Stimulated activated CD4-positive, alpha-beta T cell treated with anti-CD3 and anti-CD28 coated beads, Interleukin-2, amount 100 ng/mL, for 24 hours (primary cell): ENCODE measurements at regions not wholly inside any gene's neighbourhood (a gene's known extent, or its start where the extent isn't known, plus 50 kb on each side); places are given as distances from the start of the nearest gene placed in this dataset.

Source experiments
- DNase-seq, 2 donors: peaks; one replicate each; pipeline ENCODE4 v3.0.0-alpha.2; 2020

DNA sequence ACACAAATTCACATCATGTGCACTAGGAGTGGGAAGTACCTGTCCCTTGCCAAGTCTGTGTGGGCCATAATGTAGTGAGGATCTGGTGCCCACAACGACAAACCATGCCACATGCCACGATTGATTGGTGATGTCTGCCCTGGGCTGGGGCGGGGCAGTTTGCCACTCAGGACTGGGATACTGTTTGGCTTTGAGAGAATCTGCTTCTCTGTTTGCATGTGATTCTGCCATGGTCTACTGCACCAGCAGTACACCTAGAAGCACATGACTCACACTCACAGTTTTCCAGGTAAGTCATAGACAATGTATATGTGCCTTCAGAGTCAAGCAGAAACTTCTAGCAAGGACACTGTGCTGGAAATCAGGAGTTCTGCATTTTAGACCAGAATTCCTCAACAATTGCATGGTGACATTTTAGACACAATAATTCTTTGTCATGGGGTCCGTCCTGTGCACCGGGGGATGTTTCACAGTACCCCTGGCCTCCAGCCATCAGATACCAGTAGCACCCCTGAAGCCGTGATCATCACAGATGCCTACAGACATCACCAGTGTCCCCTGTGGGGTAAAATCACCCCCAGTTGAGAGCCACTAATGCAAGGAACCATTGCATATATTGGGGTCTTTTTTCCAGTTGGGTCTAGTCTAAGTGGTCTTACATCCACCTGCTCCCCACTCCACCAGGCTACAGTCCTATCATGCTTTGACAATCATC, 278.3 kb downstream of the EIPR1 start:
- DNase-seq, result no peak

DNA sequence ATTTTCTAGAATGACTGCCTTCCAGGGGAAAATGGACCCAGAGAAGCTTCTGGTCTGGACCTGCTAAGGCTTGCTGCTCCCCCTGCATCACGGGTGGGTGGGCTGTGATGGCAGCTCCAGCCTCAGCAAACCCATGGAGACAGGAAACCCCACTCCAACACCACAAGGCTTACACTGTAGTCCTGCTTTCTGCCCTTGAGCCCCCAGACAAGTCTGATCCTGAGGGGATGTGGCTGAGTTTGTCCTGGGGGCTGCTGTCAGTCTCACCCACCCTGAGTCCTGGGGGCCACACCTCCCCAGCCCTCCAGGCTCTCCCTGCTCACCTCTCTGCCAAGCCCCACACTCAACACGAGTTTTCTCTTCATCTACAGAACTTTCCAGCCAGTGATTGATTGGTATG, 279.4 kb downstream of the EIPR1 start:
- DNase-seq, result no peak

DNA sequence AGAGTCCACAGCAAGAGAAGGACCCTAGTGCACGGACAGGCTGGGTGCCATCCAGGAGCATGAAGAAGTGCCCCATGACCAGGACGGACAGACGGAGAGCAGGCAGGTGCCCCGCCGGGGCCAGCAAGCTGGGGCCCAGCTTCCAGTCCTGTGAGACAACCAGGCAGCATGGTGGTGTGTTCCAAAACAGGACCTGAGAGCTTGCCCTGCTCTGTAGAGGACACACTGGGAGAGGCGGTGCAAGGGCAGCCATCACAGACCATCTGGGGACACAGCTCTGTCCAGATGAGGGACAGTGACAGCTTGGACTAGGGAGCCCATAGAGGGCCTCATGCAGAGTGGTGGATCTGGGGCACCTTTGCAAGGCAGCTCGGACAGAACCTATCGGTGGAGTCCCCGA, 279.8 kb downstream of the EIPR1 start:
- DNase-seq, result no peak

DNA sequence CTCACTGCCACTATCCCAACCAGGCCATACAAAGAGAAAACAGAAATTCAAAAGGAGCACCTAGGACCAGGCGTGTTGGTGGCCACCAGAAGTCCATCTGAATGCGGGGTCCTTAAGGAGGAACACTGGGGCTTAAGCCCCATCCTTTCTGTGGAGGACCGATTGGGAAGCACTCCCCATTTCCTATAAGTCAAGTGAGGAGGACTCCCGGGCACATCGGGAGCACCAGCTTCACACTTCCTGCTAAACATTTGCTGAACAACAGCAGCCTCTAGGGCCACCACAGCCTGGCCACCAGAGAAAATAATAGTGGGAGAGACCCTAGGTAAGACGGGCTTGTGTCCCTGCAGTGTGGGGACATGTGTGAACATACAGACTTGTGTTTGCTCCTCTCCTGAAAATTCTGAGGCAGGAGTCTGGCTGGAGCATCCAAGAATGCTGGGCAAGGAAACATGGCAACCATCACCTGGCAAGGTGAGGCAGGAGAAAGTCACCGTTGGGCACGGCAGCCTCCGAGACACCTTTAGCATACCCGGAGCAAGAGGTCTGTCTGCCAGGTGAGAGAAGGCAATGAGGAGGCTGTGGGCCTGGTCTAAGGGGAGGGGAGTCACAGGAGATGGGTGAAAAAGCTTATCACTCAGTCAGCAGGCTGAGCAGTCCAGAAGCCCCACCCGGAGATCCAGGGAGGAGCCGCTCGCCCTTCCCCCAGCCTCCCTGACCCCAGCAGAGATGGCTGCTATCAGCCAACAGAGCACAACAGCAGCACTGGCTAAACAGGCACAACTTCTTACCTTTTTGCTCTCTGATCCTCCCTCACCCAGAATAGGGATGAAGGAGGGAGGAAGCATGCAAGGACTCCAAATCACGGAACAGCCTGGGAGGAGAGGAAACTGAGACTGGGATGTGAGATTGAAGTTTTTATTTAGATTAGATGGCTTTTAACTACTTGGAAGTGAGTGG, 282.3 kb downstream of the EIPR1 start:
- no peak for DNase-seq

DNA sequence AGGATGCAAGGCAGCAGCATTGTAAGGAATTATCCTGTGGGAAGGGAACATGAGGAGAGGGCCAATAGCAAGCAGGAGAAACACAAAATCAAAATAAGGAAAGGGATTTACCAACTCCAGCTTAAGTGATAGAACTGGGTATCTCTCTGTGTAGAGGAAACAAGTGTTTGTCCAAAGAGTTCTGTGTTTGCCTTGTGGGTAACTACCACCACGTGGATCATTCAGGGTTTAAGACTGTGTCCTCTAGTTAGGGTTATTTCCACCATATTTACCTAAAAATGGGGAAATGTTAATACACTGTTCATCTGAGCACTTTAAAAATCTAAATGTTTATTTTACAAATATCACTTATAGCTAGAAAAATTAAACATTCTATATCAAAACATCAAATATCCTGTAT, 283.3 kb downstream of the EIPR1 start:
- no peak for DNase-seq

DNA sequence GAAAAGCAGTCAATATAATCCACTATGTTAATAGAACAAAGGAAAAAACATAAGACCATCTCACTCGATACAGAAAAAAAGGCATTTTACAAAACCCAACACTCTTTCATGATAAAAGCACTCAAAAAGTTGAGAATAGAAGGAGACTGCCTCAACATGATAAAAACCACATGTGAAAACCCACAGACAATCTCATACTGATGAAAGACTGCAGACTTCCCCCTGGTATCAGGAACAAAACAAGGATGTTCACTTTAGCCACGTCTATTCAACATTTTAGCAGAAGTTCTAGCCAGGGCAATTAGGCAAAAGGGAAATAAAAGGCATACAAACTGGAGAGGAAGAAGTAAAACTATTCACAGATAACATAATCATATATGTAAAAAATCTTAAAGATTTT, 285.9 kb downstream of the EIPR1 start:
- DNase-seq, result no peak

DNA sequence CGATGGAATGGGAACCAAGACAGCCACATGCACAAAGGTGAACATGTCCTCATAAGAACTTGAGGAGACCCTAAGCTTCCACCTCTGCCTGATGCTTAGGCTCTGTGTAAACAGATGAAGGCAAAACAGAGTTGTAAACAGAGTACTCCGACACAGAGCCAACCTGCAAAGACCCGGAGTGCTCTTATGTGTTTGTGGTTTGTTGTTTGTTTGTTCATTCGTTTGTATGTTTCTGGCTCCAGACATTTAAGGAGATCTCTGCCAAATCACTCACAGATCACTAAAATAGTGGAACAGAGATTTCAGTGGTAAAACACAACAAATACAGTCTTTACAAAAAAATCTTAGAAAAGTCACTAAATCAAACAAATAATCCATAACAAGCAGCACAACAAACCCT, 294.9 kb downstream of the EIPR1 start:
- DNase-seq, result no peak

DNA sequence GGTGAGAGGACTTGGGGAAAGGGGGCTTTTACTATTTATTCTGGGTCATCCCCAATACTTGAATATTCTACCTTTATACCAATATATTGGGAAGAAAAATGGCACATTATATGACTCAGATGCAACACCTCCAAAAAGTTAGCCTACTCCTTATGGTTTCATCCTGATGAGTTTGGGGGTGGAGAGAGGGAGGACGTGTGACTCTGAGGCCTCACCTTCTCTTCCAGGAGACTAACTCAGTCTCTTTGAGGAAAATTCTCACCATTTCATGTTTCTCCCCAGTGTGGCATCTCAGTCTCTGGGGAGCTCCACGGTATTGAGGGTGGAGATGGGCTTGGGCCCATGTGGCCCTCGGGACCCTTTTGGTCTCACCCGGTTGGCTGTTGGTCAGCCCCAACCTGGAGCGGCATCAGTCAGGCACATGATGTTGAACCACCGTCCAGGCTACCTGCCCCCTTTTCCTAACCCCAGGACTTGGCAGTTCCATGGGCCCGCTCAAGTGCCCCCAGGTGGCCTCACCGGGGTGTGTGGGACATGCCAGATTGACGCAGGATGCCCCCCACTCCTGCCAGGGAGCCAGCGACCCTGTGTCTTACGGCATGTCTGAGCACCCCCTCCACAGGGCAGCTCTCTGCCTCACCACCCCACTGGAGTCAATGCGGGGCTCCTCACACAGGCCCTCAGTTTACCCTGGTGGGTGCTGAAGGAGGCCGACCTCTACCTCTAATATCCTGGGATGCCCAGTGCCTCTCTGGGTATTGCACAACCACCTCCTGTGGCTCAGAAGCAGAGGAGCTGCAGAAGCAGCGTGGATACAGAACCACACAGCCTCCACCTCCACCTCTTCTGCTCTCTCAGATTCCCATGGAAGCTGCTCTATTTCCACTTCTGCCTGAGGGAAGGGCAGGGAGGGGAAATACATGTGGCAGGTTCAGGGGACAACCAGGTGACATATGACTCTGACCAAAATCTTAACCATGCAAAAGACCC, 297.4 kb downstream of the EIPR1 start:
- DNase-seq, result no peak

DNA sequence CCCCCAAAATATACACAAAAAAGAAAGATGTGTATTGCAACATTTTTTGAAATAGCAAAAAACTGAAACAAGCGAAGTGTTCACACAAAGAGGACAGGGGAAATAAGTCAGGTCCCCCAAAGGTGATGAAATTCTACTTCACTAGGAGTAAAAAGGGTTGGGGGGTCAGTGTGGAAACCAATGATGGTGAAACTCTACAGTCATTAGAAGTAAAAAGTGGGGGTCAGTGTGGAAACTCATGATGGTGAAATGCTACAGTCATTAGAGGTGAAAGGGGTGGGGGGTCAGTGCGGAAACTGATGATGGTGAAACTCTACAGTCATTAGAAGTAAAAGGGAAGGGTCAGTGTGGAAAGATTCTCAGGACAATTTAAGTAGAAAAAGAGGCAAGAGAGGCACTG, 298.2 kb downstream of the EIPR1 start:
- DNase-seq, result no peak

DNA sequence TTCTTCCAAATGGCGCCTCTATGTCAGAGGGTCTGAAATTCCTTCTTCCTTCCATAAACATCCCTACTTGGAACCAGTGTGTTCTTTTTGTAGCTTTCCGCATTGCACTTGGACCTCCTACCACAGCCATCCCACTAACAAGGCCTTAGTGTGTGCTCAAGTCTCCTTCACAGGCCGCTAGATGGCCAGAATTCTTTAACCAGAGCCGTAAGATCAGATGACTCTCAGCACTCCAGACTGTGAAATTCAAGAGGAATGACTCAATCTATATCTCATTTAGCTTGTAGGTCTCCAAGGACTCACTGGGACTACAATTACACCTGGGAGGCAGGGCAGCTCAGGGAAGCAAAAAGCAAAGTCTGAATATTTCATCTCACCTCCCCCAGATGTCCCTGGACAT, 298.9 kb downstream of the EIPR1 start:
- no peak for DNase-seq

DNA sequence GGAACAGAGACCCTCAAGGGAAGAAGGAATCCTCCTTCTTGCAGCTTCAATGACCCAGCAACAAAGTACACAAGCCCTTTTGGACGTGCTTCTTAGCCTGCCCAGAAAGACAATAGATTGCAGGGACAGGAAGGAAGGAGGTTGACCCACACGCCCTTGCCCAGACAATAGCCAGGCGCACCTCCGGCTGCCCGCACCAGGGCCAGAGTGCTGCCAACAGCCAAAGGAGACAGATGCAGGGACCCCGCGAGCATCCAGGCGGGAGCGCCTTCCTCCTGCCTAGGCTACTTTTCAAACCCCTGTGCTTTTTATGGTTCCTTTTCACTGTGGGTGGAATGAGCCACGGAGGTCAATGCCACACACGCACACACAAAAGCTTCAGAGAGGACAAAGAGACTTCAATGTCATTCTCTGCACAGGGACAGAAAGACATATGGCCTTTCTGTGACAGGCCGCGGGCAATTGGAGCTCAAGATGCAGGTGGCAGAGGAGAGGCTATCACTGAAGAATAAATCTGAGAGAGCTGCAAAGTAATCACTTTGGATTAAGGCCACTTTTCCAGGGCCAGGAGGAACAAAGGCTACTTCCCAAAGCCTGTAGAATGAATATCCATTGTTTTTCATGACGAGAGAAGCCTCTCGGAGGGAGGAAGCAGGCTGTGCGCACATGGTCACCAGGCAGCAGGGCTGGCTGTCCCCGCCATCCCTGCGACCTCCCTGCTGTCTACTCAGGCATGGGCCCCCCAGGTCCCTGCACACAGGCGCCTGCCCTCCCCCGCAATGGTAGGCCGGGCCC, 300.6 kb downstream of the EIPR1 start:
- DNase-seq, result no peak

DNA sequence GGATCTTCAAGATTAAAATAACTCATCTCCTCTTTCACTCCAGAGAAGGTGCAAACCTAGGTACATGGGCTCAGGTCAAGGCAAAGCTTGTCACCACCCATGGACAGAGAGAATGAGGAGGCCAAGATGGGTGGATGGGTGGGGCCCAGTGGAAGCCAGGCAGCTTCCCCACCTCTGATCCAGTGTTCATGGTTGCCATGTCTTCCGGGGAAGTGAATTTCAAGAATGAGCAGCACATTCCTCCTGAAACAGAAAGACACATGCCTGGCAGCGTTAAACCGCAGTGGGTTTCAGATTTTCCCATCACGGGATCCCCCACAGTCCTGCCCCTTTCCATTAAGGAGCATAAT, 301.7 kb downstream of the EIPR1 start:
- no peak for DNase-seq

DNA sequence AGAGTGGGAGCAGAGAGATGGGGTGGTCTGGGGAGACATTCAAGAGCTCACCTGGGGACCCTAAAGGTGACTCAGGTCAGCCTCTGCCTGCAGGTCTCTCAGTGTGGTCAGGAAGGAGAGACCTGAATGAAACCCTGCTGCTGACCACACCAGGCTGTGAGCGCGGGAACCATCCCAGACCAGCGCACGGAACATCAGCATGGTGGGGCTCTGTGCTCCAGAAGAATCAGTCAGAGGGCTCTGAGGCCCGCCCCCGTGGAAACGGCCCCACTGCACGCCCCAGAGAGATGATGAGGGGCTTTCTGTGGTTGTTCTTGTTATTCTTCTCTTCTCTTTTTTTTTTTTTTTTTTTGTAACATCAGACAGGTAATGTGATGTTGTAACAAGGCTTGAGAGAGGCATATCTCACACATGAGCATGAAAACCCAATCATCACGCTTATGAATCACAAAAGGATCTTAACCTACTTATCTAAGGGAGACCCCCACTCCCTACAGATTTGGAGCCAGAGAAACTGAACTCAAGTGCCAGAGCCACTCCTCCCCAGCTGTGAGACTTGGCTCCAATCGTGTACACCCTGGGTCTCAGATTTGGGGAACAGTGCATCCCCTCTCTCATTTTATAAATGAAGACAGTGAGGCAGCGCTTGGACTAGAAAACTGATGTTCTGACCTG, 302.2 kb downstream of the EIPR1 start:
- no peak for DNase-seq

DNA sequence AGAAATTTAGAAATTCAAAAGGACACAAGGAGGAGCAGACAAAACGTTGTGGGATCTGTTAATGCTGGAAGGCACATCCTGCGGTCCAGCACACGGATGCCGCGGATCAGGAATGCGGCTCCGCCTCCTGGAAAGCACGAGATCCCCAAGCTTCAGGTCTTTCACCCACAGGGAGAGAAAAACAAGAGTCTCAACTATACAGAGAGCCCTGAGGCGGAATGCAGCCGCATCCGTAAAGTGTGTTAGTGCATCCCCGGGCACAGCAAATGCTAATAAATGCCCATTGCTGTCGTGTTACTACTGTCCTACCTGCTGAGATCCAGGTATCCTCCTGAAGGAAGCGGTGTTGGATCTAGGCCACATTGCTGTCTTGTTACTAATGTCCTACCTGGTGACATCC, 303.9 kb downstream of the EIPR1 start:
- no peak for DNase-seq

DNA sequence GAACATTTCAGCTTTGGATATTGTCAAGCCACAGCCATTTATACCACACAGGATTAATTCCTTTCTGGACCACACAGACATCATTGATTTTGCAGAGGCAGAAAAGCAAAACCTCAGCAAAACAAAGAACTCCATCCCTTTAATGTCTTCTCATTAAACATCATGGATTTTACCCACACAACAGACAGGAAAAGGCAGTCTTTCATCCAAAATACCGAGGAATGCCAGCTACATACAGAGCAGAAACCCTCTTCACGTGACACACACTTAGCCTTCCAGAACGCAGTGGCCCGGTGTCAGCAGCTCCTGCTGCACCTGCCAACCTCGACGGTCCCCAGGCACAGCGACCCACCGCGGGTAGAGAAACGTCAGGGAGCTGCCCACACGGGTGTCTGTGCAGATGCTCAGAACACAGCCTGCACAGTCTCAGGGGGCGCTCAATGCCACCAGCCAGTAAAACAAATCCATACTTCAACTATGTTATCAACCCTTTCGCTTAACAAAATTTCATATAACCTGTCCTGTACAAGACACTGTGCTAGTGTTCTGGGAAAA, 304.5 kb downstream of the EIPR1 start:
- DNase-seq, result no peak

DNA sequence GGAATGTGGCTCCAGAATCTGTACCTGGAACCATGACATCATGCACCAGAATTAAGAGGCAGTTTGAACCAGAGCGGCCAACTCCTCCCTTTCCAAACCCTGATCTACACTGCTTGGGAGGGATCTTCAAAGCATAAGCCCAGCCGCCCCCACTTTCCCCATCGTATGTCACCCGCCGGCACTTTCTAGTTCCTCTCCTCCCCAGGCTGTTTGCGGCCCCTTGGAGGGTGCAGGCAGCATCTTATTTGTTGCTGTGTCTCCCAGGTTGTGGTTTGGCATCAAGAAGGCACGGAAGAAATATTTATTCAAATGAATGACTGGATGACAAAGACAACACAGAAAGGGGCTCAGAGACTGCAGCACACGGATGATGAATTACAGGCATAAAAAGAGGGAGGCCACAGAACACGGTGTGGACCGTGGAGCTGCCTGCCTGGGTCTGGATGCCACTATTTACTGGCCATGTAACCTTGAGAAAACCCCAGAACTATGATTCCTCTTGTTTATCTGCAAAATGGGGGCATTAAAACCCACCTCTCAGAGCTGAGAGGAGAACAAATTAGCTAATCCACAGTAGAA, 305.8 kb downstream of the EIPR1 start:
- DNase-seq, result no peak

DNA sequence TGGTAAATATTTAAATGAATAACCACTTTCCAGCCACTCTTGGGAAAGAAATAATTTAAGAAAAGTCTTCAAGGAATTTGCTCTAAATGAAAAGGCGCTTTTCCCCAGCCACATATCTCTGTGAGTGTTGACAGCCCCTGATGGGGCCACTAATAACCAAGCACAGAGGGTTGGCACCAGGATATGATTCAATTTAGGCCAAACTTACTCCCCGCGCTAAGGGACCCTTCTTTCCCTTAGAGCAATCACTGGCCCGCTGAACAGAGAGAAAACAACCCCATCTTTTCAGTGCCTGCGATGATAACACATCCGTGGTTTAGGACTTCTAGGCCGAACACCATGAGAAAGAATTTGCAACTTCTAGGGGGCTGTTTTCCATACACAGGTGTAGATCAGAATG, 310.8 kb downstream of the EIPR1 start:
- no peak for DNase-seq

DNA sequence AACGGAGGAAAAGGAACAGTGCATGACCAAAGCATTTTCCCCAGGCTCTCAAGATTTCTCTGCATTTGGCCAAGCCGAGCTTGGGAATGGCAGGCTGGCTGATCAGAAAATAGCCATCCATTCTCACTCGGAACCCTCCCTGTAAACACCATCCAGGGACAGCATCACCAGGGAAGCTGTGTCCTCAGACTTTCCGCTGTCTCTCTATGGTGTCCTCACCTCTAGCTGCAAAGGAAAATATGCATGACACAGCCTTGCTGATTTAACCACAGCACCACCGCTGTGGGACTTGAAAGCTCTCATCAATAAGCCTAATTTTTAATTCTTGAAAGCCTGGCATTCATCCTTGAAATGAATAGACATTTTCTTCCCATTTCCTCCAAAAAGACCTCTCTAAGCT, 311.7 kb downstream of the EIPR1 start:
- DNase-seq, result no peak

DNA sequence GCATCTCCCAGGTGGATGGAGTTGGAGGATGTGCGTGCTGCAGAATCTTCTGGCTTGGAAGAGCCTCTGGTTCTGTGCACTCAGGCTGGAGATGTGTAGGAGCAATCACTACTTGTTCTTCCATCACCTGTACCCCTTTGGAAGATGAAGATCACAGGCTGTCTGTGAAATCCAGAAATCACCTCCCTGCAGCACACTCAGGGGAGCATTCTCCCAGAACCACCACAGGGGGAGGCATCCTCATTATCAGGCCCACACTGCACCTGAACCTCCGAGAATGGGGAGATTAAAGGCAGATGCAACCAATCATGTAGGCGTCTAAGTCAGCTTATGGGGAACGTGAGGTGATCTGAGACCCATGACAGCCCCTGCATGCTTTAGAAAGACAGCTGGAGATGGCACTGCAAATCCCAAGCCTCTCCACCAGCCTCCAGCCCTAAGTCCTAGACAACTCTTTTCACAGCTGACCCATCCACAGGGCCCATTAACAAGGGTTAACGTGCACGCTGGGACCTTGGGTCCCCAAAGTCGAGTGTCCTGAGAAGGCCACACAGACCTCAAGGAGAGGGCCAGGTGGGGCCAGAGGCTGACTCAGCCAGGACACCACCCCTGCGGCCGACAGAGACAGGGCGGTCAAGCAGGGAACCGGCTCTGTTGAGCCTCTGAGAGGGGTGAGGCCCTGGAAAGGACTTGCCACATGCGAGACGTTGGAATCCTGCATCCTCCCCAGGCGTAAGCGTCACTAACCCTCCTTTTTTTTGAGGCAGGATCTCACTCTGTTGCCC, 314.9 kb downstream of the EIPR1 start:
- no peak for DNase-seq

DNA sequence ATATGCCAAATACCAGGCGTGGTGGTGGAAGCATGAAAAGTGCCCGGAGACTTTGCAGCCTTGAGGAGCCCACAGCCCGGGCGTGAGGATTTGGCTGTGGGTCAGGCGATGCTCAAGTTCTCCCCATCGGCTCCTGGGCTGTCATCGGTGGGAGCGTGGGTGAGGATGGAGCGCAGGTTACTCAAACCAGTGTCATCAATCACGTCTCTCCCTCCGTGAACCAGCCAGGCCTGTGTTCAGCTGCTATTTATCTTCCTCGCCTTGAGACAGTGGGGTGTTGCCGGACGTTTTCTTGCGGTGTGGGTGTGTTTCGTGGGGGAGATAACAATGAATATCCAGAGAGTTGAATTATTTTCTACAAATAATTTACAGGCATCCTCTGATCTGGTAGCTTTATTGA, 317.6 kb downstream of the EIPR1 start:
- DNase-seq, result no peak
